ENCODE measurements at regions not wholly inside any gene's neighbourhood (a gene's known extent, or its start where the extent isn't known, plus 50 kb on each side); places are given as distances from the start of the nearest gene placed in this dataset.

DNA sequence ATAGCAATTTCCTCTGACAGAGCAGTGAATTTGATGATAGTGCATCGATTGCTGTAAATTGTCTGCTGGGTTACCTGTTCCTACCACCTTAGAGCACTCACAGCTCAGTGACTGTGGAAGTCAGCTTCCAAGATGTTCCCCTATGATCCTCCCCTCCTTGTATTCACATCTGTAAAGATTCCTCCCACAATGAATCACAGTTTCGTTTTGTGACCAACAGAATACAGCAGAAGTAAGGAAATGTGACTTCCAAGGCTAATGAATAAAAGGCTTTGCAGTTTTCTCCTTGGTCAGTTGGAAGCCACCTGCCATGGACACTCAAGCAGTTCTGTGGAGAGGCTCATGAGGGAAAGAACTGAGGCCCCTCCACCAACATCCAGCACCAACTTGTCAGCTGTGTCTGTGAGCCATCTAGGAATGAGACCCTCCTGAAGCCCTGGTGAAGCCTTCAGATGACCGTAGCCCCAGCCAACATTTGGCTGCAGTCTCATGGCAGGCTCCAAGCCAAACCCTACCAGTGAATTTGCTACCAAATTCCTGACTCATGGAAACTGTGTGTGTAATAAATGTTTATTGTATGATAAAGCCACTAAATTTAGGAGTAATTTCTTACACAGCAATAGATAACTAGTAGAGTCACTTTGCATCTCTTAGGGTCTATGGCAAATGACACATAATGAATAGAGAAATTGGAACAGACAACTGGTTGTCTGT lies 309.5 kb upstream of the NPVF start:
- no peak for DNase-seq
- no peak overlapping the region for H3K4me3 Mint-ChIP-seq
- Histone ChIP-seq H3K9me3 (ENCODE audit: control insufficient read depth in 1 of 2, insufficient read depth in 1 of 2, low read length in 2 of 2) (no peaks in the 10 kb centered on the region), H3K4me1 (ENCODE audit: insufficient read depth, low read length) (no peaks in the 10 kb centered on the region), H3K27me3 (ENCODE audit: control insufficient read depth in 1 of 2, insufficient read depth in 2 of 2, low read length in 2 of 2) (no peaks in the 10 kb centered on the region), H3K4me3 (ENCODE audit: low read length) (no peak overlapping the region), H3K36me3 (ENCODE audit: insufficient read depth, low read length) (no peaks in the 10 kb centered on the region), H3K27ac (ENCODE audit: low read depth in 1 of 2, low read length in 2 of 2) (no peak overlapping the region)
- intact Hi-C loops (cut with DNase I, micrococcal nuclease) = no loop called here
- no peaks in the 10 kb centered on the region for H3K36me3 Mint-ChIP-seq (ENCODE audit: low read depth)
- ChIA-PET CTCF (no interaction called here), POLR2A (no interaction called here)
- peaks cover 11% of the 10 kb centered on the region for H3K4me1 Mint-ChIP-seq (ENCODE audit: low read depth)
- no peaks in the 10 kb centered on the region for H3K9me3 Mint-ChIP-seq
- H3K27me3 Mint-ChIP-seq = peaks cover 6% of the 10 kb centered on the region
- no peak overlapping the region for H3K27ac Mint-ChIP-seq
- TF ChIP-seq, protein P1, sequence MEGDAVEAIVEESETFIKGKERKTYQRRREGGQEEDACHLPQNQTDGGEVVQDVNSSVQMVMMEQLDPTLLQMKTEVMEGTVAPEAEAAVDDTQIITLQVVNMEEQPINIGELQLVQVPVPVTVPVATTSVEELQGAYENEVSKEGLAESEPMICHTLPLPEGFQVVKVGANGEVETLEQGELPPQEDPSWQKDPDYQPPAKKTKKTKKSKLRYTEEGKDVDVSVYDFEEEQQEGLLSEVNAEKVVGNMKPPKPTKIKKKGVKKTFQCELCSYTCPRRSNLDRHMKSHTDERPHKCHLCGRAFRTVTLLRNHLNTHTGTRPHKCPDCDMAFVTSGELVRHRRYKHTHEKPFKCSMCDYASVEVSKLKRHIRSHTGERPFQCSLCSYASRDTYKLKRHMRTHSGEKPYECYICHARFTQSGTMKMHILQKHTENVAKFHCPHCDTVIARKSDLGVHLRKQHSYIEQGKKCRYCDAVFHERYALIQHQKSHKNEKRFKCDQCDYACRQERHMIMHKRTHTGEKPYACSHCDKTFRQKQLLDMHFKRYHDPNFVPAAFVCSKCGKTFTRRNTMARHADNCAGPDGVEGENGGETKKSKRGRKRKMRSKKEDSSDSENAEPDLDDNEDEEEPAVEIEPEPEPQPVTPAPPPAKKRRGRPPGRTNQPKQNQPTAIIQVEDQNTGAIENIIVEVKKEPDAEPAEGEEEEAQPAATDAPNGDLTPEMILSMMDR (IDR thresholded peaks at IDR 0.05) = no peak
- no peak for ATAC-seq (ENCODE audit: poor library complexity)

DNA sequence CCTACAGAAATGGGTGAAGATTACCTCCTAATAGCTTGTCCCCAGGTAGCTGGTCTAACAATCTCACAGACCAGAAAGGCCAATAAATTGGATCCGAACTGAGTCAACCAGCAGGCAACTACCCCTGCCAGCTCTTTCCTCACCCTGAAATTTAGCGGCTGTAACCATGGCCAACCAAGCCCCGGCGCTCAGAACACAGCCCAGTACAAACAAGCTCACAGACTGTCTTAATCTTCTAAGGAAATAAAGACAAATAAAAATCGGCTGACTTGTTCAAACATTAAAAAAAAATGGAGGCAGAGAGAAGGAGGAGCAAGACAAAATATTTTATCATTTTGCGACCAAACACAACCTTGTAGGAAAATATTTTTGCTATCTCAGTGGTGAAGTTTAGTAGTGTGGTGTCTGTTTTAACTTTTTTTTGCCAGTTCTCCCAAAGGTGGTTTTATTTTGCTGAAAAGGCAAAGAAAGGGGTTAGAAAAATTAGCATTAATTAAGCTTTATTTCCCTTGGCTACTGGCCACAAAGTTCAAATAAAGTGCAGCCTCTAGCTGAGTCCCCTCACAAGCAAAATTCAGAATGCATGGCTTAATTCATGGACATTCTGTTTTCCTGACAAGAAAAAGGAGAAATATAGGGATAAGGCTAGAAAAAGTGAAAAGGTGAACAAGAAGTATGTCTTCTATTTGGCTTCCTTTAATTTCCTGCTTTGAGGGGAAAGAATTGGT lies 313.0 kb upstream of the NPVF start:
- H3K36me3 ChIP-seq (ENCODE audit: insufficient read depth, low read length) = no peaks in the 10 kb centered on the region
- CTCF ChIA-PET = no interaction called here
- H3K27me3 ChIP-seq (ENCODE audit: control insufficient read depth in 1 of 2, insufficient read depth in 2 of 2, low read length in 2 of 2) = no peaks in the 10 kb centered on the region
- no peak overlapping the region for H3K4me3 Mint-ChIP-seq
- POLR2A ChIA-PET = interaction anchor here (0.7 kb wide), 1 partner anchor 85 kb away, joined by 5 read pairs; no protein-coding TSS in a partner anchor
- no peak overlapping the region for H3K4me3 ChIP-seq (ENCODE audit: low read length)
- H3K27ac Mint-ChIP-seq = no peak overlapping the region
- peaks cover 22% of the 10 kb centered on the region for H3K27me3 Mint-ChIP-seq
- no peaks in the 10 kb centered on the region for H3K9me3 Mint-ChIP-seq
- no peak overlapping the region for H3K27ac ChIP-seq (ENCODE audit: low read depth in 1 of 2, low read length in 2 of 2)
- no peaks in the 10 kb centered on the region for H3K4me1 ChIP-seq (ENCODE audit: insufficient read depth, low read length)
- TF ChIP-seq, protein P1 (IDR thresholded peaks at IDR 0.05) = no peak
- DNase-seq = no peak
- intact Hi-C loops (cut with DNase I, micrococcal nuclease) = no loop called here
- peaks cover 11% of the 10 kb centered on the region for H3K4me1 Mint-ChIP-seq (ENCODE audit: low read depth)
- H3K36me3 Mint-ChIP-seq (ENCODE audit: low read depth) = no peaks in the 10 kb centered on the region
- ATAC-seq (ENCODE audit: poor library complexity) = no peak
- H3K9me3 ChIP-seq (ENCODE audit: control insufficient read depth in 1 of 2, insufficient read depth in 1 of 2, low read length in 2 of 2) = no peaks in the 10 kb centered on the region

GRCh38 chr7:25541877-25542276 lies 313.6 kb upstream of the NPVF start:
- POLR2A ChIA-PET = no interaction called here
- CTCF ChIA-PET = no interaction called here
- peaks cover 11% of the 10 kb centered on the region for H3K4me1 Mint-ChIP-seq (ENCODE audit: low read depth)
- no peaks in the 10 kb centered on the region for H3K9me3 ChIP-seq (ENCODE audit: control insufficient read depth in 1 of 2, insufficient read depth in 1 of 2, low read length in 2 of 2)
- H3K9me3 Mint-ChIP-seq = no peaks in the 10 kb centered on the region
- ATAC-seq (ENCODE audit: poor library complexity) = no peak
- no peak for DNase-seq
- no peak overlapping the region for H3K4me3 Mint-ChIP-seq
- H3K4me1 ChIP-seq (ENCODE audit: insufficient read depth, low read length) = no peaks in the 10 kb centered on the region
- no peaks in the 10 kb centered on the region for H3K36me3 Mint-ChIP-seq (ENCODE audit: low read depth)
- TF ChIP-seq, protein P1 (IDR thresholded peaks at IDR 0.05) = no peak
- intact Hi-C loops (cut with DNase I, micrococcal nuclease) = no loop called here
- no peak overlapping the region for H3K27ac Mint-ChIP-seq
- H3K4me3 ChIP-seq (ENCODE audit: low read length) = no peak overlapping the region
- H3K27ac ChIP-seq (ENCODE audit: low read depth in 1 of 2, low read length in 2 of 2) = no peak overlapping the region
- H3K27me3 Mint-ChIP-seq = peaks cover 22% of the 10 kb centered on the region
- H3K36me3 ChIP-seq (ENCODE audit: insufficient read depth, low read length) = no peaks in the 10 kb centered on the region
- H3K27me3 ChIP-seq (ENCODE audit: control insufficient read depth in 1 of 2, insufficient read depth in 2 of 2, low read length in 2 of 2) = no peaks in the 10 kb centered on the region
